DMS79 treated with DMSO at 0.1 percent for 48 hours (cell line): ENCODE measurements at regions not wholly inside any gene's neighbourhood (a gene's known extent, or its start where the extent isn't known, plus 50 kb on each side); places are given as distances from the start of the nearest gene placed in this dataset.

Experiments
- DNase-seq: peaks from one replicate; lab custom pipeline; 2025; lab: John Stamatoyannopoulos, UW

- DNase-seq: no peak
Measured at GRCh38 chr1:5659606-5660005, 332.6 kb downstream of the NPHP4 start.

- DNase-seq: no peak
Measured at GRCh38 chr1:5658340-5659316, 333.6 kb downstream of the NPHP4 start.

- DNase-seq: peak; percentile 61
Measured at GRCh38 chr1:5651964-5652821, 340.0 kb downstream of the NPHP4 start.

- no peak for DNase-seq
Measured at GRCh38 chr1:5651473-5651872, 340.8 kb downstream of the NPHP4 start.

DNA sequence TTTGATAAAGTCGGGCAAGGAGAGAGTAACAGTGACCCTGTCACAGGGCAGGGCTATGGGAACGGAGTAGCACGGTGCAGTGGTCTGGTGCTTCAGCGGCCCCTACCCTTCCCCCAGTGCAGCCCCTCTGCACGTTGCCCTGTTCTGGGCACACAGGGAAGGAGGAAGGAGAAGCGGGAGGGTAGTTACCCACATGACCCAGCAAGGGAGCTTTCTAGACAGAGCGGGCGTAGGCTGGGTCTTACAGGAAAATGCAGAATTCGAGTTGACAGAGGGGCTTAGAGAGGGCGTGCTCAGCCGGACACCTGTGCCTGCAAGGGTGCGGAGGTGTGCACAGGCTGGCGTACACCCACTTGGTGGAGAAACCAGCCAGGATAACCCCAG, 341.2 kb downstream of the NPHP4 start:
- no peak for DNase-seq

GRCh38 chr1:5650283-5651026, 341.8 kb downstream of the NPHP4 start:
- DNase-seq: no peak

GRCh38 chr1:5649795-5650194, 342.4 kb downstream of the NPHP4 start:
- no peak for DNase-seq

- DNase-seq: no peak
Measured at GRCh38 chr1:5649166-5649551, 343.1 kb downstream of the NPHP4 start.

DNA sequence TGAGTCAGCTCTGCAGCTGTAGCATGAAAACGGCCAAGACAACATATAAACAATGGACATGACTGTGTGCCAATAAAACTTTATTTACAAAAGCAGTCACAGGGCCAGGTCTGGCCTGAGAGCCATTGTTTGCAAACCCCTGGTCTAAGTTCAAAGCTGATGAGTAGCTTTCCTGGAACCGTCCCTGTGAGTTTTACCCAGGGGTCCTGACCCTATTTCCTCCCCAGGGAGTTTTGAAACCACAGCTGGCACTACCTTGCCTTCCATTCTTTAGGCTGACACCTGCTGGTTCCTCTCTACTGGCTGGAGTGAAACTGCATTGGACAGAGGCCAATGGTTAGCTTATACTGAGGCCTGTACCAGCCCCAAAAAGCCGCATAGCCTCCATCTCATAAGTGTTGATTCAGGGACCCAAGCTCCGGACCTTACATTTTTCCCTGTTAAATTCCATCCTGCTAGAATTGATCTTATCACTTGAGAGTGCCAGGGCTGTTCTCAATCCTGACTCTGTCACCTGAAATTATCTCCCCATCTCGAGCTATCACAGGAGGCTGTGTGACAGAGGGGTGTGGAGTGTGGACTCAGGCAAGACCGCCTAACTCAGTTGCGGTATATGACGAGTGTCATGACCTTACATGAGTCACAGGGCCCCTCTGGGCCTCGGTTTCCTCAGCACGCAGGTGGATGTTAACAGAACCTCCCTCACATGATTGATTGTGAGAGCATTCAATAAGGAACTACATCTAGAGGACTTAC, 343.6 kb downstream of the NPHP4 start:
- DNase-seq: no peak

DNA sequence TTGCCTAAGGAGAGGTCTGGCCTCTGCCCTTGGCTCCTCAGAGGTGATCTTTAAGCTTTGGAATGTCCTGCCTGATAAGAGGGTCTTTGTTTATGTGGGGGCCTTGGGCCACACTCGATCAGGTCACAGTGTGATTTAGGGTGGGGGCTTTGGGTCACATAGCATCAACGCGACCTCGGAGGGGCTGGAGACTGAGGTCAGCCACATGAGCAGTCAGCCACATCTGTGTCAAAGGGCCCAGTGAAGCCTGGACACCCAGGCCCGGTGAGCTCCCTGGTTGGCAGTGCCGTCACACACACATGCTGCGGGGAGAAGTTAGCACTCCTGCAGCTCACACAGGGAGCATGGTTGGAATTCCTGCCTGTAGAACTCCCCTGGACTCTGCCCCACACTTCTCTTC, 345.0 kb downstream of the NPHP4 start:
- no peak for DNase-seq

DNA sequence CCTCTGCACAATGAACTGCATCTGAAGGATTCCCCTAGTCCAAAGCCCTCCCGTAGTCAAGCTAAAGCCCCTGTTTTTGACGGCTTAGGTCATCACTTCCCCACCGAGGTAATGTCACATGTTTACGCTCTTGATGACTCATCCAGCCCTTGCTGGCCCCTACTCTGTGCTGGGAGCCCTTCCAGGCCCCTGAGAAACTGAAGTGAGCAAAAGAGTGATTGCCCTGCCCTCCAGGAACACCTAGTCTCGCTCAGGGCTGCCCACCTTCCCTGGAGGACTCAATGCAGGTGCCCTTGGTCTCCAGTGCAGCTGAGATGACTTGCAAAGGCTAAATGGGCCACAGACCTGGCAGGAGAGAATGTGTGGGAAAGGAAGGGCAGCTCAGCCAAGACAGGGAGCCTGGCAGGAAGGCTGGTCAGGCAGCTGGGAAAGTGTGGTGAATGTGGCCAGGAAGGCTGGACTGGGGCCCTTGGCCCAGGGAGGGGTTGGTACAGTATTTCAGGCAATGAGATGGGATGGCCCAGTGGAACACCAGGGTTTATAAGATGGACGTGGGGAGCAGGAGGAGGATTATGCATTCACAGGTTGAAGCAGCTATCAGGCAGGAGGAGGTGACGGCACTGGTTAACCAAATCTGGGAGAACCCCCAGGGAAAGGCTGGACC, 345.6 kb downstream of the NPHP4 start:
- DNase-seq: no peak

DNA sequence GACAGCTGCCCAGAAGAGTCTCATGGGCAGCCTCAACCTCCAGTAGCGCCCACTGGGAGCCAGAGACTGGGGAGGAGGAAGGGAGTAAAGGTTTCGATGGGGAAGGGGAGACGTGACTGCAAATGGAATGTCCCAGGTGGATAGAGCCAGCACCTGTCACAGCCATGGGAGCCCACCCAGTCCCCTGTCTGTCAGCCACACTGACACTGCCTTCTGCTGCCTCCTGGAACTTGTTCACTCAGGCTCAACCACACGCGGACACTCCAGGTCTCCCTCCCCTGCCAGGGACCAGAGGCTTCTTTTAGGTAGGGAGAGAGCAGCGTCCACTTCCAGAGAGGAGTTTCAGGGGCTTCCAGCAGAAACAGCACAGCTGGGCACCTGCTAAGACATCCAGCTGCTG, 346.3 kb downstream of the NPHP4 start:
- no peak for DNase-seq

GRCh38 chr1:5645135-5645399, 347.2 kb downstream of the NPHP4 start:
- no peak for DNase-seq

DNA sequence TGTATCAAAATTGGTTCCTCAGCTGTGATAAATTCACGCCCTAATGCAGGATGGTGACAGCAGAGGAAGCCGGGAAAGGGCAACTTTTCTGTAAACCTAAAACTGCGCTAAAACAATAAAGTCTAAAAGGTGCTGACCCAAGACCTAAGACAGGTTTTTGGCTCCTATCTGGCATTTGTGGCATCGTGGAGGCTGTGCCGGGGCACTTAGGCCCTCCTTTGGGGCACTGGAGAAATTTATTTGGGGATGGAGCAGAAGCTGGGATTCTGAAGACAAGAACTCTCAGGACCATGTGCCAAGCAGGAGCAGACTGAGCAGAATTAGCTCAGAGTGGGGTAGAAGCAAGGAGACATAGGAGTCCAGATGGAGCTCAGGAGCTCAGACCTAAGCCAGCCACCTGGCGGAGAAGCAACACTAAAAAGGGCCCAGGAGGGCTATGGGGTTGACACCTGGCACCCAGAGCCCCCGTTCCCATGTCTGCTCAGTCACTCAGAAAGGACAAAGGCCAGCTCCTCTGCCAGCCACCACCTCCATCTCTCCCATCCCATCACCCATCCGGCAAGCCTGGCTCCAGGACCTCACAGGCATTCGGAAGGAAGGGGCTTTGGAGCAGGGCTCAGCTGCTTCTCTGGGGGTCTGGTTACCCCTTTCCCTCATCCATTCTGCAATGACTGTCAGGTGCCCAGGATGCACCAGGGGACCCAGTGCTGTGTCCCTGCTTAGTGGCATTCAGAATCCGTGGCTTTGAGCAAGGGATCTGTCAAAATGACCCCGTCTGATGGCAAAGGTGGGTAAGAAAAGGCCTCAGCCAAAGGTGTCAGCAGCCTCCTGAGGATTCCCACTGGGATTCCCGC, 347.7 kb downstream of the NPHP4 start:
- no peak for DNase-seq

GRCh38 chr1:5643360-5644107, 348.7 kb downstream of the NPHP4 start:
- DNase-seq: no peak

DNA sequence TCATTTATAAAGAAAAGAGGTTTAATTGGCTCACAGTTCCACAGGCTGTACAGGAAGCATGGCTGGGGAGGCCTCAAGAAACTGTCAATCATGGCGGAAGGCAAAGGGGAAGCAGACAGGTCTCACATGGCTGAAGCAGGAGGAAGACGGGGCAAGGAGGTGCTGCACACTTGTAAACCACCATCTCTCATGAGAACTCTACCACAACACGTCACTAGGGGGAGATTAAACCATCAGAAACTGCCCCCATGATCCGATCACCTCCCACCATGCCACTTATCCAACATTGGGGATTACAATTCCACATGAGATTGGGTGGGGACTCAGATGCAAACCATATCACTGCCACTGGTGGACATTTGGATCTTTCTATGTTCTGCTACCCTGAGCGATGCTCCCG, 351.4 kb downstream of the NPHP4 start:
- DNase-seq: no peak

DNA sequence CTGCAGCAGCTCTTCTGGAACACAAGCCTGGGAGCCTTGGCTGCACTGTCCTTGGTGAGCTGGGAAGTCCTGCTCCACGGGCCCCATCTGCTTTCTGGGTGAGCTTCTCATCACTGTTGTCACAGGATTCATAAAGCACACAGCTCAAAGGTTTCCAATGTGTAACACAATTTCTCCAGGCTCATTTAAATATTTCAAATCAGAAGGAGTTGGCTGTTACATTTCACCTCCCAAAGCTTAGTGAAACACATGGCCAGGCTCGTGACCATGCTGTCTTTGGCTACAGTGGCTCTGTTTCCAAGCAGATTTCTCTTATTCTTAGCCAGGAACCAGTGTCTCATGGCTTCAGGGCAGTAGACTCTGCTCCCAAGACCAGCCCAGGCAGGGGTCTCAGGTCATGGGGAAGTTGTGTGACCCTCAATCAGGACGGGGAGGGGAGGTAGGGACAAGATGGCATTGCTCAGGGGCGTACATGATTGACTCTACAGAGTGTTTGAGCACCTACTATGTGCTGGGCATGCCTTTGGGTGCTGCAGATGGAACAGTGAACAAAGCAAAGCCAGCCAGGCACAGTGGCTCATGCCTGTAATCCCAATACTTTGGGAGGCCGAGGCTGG, 353.0 kb downstream of the NPHP4 start:
- DNase-seq: no peak

- no peak for DNase-seq
Measured at GRCh38 chr1:5638582-5638981, 353.6 kb downstream of the NPHP4 start.

DNA sequence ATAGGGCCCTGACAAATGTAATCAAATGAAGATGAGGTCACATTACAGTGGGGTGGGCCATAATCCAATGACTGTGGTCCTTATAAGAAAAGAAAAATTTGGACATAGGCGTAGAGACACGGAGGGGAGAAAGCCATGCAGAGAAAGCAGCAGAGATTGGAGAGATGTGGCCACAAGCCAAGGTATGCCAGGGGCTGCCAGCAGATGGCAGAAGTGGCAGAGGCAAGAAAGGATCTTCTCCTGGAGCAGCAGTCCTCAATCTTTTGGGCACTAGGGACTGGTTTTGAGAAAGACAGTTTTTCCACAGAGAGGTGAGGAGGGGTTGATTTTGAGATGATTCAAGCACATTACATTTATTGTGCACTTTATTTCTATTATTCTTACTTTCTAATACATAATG, 355.1 kb downstream of the NPHP4 start:
- DNase-seq: peak; percentile 14
